HG03139 (cell line): ENCODE measurements at regions not wholly inside any gene's neighbourhood (a gene's known extent, or its start where the extent isn't known, plus 50 kb on each side); places are given as distances from the start of the nearest gene placed in this dataset.
"Not testable (repeated sequence)": the region's sequence is repeated elsewhere in the genome, so short reads cannot be mapped to it uniquely, and the experiment has no call there.

ENCODE experiments used
- ATAC-seq: cut with Tn5 transposase; IDR thresholded peaks from one replicate; pipeline ENCODE4 v1.9.1; 2021; ENCODE audit not compliant: unreplicated experiment

- ATAC-seq: no peak
Measured at GRCh38 chr12:86723326-86723725, 467.1 kb upstream of the MGAT4C start.

- ATAC-seq: no peak
Measured at GRCh38 chr12:86721713-86722397, 465.7 kb upstream of the MGAT4C start.

DNA sequence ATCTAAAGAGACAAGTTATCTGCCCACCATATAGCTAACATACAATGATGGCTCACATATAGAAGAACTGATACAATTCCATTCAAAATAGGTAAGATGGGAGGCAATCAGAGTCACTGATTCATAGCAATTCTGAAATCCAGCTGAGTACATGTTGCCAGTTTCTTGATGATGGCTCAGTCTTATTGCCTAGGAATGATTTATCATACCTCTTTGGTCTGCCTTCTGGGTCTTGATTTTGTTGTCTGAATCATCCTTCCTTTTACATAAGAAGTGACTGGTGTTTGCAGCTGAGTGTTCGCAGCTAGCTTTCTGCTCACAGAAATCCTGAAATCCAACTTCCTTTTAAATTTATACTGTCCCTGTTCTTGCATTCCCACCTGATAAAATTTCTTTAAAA is 463.2 kb upstream of the MGAT4C start:
- ATAC-seq: no peak

GRCh38 chr12:86713121-86713520 is 456.9 kb upstream of the MGAT4C start:
- no peak for ATAC-seq

DNA sequence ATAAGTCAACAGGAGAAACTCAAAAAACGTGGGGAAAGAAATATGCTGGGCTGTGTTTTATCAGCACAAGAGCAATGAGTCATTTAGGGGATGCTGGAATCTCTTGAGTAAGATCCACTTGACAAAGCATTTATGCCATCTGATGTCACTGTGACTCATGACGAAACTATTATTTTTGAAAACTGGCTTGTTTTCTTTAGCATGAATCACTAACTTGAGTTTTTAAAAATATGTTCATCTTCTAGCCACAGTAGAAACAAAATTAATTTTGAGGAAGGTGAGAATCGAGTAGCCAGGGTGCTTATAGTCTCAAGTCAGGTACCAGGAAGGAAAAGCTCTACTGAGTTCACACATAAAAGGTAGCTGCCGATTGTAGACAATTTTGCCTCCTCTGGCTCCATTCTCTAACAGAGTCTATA is 456.2 kb upstream of the MGAT4C start:
- no peak for ATAC-seq

DNA sequence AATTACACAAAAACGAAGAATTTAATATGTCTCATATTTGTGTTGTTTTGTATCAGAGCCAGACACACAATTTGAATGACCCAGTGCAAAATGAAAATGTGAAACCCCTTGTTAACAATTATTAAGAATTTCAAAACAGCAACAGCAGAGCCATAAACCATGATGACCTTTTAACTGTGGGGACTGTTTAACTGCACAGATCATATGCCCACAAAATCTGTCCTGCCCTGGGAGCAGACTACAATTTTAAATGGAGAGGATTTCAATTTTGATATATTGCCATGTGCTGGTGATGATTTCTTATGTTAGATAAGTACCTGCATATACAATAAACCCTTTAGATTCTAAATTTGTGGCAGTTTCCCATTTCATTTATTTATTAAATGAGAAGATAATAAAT is 455.5 kb upstream of the MGAT4C start:
- no peak for ATAC-seq

GRCh38 chr12:86710109-86710508 is 453.9 kb upstream of the MGAT4C start:
- ATAC-seq: no peak

DNA sequence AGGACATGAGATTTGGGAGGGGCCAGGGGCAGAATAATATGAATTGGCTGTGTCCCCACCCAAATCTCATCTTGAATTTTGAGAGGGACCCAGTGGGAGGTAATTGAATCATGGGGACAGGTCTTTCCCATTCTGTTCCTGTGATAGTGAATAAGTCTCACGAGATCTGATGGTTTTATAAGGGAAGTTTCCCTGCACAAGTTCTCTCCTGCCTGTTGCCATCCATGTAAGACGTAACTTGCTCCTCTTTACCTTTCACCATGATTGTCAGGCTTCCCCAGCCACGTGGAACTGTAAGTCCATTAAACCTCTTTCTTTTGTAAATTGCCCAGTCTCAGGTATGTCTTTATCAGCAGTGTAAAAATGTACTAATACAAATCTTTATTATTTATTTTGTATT is 452.8 kb upstream of the MGAT4C start:
- not testable (repeated sequence) for ATAC-seq

GRCh38 chr12:86698641-86698980 is 442.4 kb upstream of the MGAT4C start:
- no peak for ATAC-seq

GRCh38 chr12:86697916-86698640 is 441.9 kb upstream of the MGAT4C start:
- no peak for ATAC-seq

- no peak for ATAC-seq
Measured at GRCh38 chr12:86683568-86684304, 427.5 kb upstream of the MGAT4C start.

DNA sequence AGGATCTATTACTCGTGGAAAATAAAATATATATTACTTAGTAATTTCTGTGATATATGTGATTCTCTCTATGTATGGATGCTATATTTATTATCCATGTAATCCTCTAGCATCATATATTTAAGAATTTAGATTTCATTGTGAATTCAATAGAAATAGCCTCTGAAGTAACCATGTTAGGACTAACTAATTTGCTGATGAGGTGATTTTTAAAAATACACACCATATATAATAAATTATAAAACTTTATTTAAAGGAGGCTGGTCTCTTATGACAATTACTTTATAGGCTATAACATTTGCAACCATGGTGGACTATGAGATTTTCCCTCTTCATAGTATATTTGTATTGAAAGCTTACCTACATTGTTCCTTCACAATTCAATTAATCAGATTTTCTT is 424.9 kb upstream of the MGAT4C start:
- no peak for ATAC-seq

- no peak for ATAC-seq
Measured at GRCh38 chr12:86675197-86675596, 419.0 kb upstream of the MGAT4C start.

DNA sequence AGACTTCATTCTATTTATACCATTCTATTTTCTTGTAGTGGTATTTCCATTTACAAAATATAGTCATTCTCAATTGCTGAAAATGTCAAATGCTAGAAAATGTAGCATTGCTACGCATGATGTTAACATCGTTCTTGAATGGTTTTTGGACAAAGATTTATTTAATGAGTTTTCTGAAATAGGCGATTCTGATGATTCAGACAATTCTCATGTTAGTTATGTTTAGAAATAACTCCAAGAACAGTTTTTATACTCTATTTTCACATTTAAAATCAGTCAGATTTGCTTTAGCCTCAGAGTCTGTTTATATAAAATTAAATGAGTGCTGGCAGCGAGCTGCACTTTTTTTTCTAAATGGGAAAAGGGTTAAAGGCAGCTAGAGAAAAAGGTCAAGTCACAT is 414.8 kb upstream of the MGAT4C start:
- ATAC-seq: no peak

DNA sequence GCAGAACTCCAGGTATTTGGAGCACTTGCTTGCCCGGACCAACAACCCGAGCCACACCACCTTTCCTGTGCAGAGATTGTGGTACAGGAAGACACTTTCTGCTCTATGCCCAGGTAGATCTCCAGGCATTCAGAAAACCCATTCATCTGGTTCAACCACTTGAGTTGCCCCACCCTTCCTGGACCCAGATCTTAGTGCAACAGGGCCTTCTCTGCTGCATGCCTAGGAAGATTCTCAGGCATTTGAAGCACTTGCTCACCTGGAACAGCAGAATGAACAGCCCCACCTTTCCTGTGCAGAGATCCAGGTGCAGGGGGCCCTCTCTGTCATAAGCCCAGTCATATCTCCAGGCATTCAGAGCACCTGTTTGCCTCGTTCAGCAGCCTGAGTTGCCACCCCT is 412.8 kb upstream of the MGAT4C start:
- no peak for ATAC-seq

GRCh38 chr12:86666316-86666715 is 410.1 kb upstream of the MGAT4C start:
- no peak for ATAC-seq

- no peak for ATAC-seq
Measured at GRCh38 chr12:86663716-86664115, 407.5 kb upstream of the MGAT4C start.

GRCh38 chr12:86663173-86663572 is 407.0 kb upstream of the MGAT4C start:
- ATAC-seq: no peak

DNA sequence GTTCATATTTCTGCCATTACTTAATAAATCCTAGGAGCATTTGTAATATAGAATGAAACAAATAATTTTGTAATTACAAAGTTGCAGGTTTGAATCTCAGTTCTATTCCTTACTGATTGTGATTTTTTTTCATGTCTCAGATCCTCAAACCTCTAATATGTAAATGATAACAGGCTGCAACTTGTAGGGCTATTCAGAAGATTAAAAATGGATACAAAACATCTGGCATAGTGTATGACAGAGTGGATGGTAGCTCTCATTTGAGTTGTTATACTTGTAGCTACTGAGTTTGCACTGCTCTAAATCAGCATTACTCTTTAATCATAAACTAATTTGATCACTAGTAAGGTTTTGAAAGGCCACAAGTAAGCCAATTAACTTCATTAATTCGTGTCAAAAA is 406.3 kb upstream of the MGAT4C start:
- no peak for ATAC-seq

GRCh38 chr12:86660488-86661147 is 404.4 kb upstream of the MGAT4C start:
- no peak for ATAC-seq

DNA sequence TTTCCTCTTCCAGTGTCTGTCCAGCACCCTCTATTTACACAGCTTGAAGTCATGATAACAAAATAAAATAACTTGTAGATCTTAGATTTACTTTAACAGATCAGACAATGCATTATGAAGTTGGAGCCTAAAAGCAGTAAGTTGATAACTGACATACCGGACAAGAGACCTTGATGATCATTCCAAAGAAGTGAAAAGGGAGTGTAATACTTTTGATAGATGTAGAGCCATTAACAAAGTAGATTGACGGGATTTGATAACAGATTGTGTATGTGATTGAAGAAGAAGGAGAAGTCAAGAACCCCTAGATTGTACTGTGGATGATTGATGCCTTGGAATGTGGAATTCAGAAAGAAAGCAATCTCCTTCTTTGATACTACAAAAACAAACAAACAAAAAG is 403.8 kb upstream of the MGAT4C start:
- ATAC-seq: no peak

- no peak for ATAC-seq
Measured at GRCh38 chr12:86658303-86658702, 402.1 kb upstream of the MGAT4C start.
